Erythroblast (primary cell): ENCODE measurements at regions not wholly inside any gene's neighbourhood (a gene's known extent, or its start where the extent isn't known, plus 50 kb on each side); places are given as distances from the start of the nearest gene placed in this dataset.

ENCODE experiments used
- DNase-seq, 2 experiments: peaks; one replicate each; lab custom pipeline; 2025; lab: John Stamatoyannopoulos, UW
- GATA1 ChIP-seq: IDR thresholded peaks from 2 replicates; pipeline ENCODE4 v1.6.1; 2011; ENCODE audit warnings: low read depth, mild to moderate bottlenecking, control low read depth, low read length, moderate library complexity
- POLR2A ChIP-seq: IDR thresholded peaks from 2 replicates; pipeline ENCODE4 v1.6.1; 2011; ENCODE audit warnings: mild to moderate bottlenecking, low read length

DNA sequence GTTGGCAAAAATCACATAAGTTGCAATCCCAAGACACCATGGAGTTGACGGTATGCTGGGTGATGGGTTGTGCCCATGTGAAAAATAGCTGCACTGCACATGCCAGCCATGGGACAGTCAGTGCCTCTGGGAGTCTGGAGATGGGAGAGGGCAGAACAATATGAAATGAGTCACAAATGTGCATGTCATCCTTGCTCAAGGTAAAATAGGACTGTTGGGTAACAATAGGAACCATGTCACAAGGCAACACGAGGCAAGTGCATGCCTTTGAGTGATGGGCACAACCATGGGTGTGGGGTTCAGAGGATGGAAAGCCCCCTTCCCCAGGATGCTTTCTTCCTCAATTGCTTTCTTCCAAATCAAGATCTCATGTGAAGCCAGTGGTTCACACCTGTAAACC is 70.5 kb upstream of the PIM1 start:
- DNase-seq: no peak
- TF ChIP-seq GATA1 (no peak), POLR2A (no peak)

DNA sequence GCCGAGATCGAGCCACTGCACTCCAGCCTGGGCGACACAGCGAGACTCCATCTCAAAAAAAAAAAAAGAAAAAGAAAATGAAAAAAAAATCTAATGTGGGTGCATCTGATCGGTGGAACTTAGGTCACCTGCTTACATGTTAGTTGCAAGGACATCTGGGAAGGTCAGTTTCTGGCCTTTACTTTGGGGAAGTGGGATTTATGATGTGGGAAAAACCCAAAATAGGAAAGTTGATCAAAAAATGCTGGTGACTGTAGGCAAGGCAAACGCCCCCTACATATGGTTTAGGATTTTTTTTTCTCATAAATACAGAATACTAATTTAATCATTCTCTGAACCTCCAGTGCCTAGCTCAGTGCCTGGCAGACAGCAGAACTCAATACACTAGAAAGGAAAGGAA is 69.2 kb upstream of the PIM1 start:
- no peak for TF ChIP-seq POLR2A
- no peak for TF ChIP-seq GATA1
- no peak for DNase-seq

DNA sequence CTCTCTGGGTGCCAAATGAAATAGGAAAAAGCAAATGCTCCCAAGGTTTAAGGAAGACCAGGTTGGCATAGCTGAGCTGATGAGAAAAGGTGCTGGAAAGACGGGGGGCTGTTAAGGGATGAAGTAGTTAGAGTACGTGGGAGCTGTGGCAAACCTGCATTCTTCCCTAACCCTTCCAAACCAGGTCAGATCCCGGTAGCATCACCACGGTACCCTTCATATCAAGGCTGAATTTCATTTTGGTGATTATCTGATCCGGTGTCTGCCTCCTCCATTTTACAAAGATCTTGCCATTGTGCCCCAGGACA is 68.0 kb upstream of the PIM1 start:
- no peak for TF ChIP-seq GATA1
- no peak for TF ChIP-seq POLR2A
- no peak for DNase-seq

DNA sequence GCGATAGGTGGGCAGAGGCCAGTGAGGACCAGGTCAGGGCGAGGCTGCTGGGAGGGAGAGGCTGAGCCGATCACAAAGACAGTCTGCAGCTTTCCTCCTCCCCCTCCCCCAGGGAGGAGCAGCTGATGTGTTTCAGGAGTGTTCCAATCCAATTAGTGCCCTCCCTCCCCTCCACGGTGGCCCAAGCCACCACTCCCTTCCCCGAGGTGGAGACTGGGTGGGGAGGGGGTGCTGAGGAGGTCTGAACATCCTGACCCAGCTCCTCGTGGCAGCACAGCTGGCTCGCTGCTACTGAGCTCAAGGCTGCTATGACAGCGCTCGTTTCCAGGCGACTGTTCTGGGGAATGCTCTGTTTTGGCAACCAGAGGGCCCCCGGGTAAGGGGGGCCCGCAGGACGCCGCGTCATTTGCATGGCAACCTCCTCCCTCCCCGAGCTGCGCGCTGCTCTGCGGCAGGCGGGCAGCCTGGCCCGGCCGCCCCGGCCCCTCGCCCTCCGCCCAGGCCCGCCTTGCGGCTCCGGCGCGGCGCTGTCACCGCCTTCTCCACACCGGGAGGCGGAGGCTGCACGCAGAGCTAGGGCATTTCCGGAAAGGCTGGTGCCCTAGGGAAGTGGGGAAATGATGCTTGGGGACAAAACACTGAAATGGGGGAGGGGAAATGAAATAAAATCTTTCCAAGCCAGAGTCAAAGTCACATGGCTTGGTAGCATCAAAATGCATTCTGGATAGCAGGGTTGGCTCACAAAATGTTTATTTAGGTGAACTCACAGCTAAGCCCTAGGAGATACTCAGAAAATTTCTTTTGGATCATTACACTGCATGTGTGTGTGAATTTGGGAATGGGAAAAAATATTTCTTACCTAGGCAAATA is 67.4 kb upstream of the PIM1 start:
- DNase-seq: peak; percentile 95 to 96
- TF ChIP-seq POLR2A: peak; percentile 82
- no peak for TF ChIP-seq GATA1

DNA sequence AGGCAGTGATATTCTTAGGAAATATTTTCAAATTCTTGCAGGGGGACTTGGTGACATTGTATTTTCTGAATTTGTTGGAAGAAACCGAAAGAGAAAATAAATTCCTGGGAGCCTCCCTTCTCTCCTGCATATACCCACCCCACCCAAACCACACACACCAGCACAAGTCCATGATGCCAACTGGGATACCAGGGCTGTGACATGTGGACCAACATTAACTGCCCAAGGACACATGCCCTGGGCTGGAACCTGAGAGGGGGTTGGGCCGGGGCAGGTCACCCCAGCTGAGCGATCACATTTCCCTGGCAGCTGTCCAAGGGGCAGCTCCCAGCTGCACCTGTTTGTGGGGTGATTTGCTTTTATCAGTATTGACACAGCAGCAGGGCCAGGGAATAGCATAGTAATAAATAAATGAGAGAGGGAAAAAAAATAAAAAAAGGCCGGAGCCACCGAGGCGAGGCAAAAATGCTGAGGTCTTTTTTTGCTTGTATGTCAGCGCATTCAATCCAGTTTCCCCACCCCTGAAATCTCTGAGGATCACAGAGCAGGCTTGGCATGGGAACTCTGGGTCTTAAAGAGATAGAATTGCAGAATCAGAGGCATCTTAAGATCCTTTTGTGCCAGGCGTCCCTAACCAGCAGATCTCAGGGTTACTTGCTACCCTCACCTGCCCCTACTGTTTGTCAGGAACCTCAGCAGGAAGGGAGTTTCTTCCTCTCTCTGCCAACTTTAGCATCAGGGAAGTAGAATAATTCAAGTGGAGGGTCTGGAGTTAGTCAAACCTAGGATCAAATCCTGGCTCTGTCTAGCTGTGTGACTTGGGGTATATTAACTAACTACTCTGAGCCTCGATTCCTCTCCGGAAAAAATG is 66.5 kb upstream of the PIM1 start:
- peak; percentile 98 for DNase-seq
- TF ChIP-seq GATA1 (no peak), POLR2A (no peak)

DNA sequence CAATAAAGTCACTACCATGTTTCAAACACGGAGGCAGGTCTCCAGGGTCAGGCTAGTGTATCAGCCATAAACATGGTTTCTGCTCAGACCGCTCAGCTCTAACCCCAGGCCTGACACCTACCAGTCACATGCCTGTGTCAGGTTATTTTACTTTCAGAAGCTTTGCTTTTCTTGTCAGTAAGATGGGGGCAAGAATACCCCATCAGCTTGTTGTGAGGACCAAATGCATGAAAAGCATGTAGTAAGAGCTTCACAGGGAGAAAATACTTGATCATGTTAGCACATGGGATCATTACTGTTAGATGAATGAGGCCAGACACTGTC is 65.2 kb upstream of the PIM1 start:
- TF ChIP-seq GATA1 (no peak), POLR2A (no peak)

DNA sequence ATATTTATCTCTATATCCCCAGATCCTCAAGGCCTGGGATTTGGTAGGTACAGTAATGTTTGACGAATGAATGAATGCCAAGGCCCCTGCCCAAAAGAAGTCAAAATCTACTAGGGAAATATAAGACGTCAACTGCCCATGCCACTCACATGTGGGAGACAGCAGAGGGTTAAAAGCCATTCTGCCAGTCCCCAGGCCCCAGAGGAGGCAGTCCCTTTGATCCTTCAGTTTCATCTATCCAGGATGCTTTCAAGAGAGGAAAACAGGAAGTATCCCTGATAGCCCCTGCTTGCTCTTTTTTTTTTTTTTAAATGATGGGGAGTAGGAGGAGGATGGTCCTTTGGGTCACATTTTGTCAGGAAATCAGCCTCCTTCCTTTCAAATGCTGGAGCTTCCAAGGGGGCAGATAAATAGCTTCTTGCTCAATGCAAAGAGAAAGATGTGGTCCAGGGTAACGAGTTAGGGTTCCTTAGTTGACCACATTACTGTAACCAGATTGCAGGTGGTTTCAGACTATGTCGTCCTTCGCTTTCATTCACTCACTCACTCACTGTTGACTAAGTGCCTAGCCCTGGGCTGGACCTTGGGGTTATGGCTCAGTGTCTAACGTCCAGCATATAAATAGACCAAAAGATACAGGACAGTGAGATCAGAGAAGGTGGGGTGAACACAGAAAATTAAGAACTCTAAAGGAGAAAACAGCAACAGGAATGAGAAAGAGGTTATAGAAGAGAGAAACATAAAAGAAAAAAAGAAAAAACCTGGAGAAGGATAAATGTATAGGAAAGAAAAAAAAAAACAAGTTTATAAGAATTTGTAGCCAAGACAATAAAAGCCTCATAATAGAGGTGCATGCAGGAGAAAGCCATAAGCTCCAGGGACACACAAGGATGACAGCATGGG is 64.6 kb upstream of the PIM1 start:
- DNase-seq: peak in 1 of 2 experiments; percentile 52
- no peak for TF ChIP-seq GATA1

More for the DNA sequence above, 65.2 kb upstream of the PIM1 start:
- DNase-seq: peak in 1 of 2 experiments; percentile 60

DNA sequence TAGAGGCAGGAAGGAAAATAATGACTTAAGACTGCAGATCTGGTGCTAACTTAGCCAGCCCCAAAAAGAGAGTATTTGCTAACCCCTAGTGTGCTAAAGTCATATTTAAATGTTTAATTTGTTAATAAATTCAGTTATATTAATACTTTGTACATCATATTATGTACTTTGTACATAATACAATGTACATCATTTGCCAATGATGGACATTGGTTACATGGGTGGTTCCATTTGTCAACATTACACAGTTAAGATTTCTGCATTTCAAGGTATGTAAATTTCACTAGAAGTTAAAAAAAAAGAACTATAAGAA is 63.9 kb upstream of the PIM1 start:
- peak in 1 of 2 experiments; percentile 52 for DNase-seq
- TF ChIP-seq POLR2A (no peak), GATA1 (no peak)

DNA sequence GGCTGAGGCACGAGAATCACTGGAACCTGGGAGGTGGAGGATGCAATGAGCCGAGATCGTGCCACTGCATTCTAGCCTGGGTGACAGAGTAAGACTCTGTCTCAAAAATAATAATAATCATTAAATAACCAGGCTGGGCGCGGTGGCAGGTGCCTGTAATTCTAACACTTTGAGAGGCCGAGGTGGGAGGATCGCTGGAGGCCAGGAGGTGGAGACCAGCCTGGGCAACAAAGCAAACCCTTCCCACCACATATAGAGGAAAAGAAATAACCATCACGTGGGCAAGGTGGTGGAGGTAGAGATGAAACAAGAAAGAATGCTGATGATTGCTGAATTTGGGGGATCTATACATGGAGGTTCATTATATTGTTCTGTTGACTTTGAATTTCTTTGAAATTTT is 63.4 kb upstream of the PIM1 start:
- TF ChIP-seq GATA1 (no peak), POLR2A (no peak)
- no peak for DNase-seq

DNA sequence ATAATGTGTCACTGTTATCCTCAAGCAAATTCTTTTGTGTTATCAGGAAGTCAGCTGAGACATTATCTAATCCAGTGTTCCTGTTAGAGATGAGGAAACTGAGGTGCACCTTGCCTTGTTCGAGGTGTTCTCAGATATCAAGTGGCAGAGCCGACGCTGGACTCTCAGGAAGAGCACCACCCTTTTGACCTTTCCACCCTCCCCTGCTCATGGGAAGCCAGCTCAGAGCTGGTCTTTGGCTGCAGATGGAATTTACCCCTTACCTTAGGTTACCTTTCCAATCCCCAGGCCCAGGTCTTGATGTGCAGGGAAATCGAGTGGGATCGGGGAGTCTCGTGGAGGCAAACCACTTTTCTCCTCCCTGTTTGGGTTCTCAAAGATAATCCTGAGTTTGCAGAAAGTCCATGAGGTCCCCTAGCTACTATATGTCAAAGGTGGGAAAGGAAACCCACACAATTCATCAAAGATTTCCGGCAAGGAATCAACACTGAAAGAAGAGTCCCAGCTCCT is 62.9 kb upstream of the PIM1 start:
- DNase-seq: peak in 1 of 2 experiments; percentile 52
- TF ChIP-seq POLR2A (no peak), GATA1 (no peak)

DNA sequence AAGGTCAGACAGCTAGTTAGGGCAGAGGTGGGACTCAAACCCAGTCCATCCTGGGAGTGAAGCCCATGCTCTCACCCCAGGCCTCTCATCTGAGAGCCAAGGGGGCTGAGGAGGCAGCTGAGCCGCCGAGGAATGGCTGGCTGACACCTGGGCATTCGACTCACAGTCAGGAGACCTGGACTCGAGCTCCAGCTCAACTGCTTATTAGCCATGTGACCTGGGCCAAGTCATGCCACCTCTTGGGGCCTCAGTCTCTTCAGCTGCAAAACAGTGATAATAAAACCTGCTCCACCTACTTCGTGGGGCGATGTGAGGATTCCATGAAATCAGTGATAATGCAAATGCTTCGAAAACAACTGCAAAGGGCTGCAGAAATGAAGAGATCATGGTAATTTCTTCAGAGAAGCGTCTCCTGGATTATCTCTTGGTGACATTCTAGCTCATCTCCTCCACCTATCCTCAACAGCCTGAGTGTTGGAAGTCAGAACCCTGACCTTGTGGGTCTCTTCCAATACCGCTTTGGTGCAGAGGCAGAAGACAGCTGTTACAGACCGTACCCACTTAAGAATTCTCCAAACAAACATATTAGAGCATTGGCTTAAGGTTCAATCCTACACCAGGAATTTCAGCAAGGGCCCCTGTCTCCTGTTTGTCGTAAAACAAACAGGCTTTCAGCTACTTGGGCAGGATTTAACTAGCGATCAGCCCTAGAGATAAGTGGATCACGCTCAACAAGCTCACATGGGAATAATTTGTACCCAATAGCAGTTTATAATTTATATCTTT is 60.0 kb upstream of the PIM1 start:
- TF ChIP-seq POLR2A (peak; percentile 94), GATA1 (peak; percentile 27)
- peak; percentile 96 to 99 for DNase-seq
